H1 (cell line): ENCODE measurements at regions not wholly inside any gene's neighbourhood (a gene's known extent, or its start where the extent isn't known, plus 50 kb on each side); places are given as distances from the start of the nearest gene placed in this dataset.

Source experiments
- SIX5 ChIP-seq: IDR thresholded peaks from 2 replicates; pipeline ENCODE4 v1.6.1; 2011; ENCODE audit warnings: mild to moderate bottlenecking, low read depth, low read length
- TEAD4 ChIP-seq: IDR thresholded peaks from 2 replicates; pipeline ENCODE4 v1.6.1; 2012; ENCODE audit warnings: low read depth, low read length, inconsistent platforms, mixed read lengths
- TF ChIP-seq, protein P1 (sequence below): fragments of 300-600 bp; sonication (generic); IDR thresholded peaks from 2 replicates; pipeline ENCODE4 v1.7.1; 2012; ENCODE audit warnings: low read length, moderate library complexity, mild to moderate bottlenecking, inconsistent platforms; ENCODE audit not compliant: insufficient replicate concordance

DNA sequence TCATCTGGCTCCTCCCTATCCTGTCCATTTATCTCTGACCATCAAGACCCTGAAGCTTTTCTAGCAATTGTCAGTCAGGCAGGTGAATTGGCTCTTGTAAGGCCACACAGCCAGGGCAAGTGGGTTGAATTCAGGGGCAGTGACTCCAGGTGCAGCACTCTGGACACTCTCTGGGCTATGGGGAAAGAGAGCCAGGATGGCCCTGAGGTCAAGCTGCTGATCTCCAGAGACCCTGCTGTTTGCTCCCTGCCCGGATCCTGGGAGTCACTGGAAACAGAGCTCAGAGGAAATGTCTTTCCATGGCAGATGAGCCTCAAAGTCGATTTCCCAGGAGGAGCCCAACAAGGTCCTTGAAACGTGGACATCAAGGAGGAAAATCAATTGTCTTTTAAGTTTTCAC lies 184.4 kb downstream of the C1orf94 start (continued):
- TF ChIP-seq, protein P1, sequence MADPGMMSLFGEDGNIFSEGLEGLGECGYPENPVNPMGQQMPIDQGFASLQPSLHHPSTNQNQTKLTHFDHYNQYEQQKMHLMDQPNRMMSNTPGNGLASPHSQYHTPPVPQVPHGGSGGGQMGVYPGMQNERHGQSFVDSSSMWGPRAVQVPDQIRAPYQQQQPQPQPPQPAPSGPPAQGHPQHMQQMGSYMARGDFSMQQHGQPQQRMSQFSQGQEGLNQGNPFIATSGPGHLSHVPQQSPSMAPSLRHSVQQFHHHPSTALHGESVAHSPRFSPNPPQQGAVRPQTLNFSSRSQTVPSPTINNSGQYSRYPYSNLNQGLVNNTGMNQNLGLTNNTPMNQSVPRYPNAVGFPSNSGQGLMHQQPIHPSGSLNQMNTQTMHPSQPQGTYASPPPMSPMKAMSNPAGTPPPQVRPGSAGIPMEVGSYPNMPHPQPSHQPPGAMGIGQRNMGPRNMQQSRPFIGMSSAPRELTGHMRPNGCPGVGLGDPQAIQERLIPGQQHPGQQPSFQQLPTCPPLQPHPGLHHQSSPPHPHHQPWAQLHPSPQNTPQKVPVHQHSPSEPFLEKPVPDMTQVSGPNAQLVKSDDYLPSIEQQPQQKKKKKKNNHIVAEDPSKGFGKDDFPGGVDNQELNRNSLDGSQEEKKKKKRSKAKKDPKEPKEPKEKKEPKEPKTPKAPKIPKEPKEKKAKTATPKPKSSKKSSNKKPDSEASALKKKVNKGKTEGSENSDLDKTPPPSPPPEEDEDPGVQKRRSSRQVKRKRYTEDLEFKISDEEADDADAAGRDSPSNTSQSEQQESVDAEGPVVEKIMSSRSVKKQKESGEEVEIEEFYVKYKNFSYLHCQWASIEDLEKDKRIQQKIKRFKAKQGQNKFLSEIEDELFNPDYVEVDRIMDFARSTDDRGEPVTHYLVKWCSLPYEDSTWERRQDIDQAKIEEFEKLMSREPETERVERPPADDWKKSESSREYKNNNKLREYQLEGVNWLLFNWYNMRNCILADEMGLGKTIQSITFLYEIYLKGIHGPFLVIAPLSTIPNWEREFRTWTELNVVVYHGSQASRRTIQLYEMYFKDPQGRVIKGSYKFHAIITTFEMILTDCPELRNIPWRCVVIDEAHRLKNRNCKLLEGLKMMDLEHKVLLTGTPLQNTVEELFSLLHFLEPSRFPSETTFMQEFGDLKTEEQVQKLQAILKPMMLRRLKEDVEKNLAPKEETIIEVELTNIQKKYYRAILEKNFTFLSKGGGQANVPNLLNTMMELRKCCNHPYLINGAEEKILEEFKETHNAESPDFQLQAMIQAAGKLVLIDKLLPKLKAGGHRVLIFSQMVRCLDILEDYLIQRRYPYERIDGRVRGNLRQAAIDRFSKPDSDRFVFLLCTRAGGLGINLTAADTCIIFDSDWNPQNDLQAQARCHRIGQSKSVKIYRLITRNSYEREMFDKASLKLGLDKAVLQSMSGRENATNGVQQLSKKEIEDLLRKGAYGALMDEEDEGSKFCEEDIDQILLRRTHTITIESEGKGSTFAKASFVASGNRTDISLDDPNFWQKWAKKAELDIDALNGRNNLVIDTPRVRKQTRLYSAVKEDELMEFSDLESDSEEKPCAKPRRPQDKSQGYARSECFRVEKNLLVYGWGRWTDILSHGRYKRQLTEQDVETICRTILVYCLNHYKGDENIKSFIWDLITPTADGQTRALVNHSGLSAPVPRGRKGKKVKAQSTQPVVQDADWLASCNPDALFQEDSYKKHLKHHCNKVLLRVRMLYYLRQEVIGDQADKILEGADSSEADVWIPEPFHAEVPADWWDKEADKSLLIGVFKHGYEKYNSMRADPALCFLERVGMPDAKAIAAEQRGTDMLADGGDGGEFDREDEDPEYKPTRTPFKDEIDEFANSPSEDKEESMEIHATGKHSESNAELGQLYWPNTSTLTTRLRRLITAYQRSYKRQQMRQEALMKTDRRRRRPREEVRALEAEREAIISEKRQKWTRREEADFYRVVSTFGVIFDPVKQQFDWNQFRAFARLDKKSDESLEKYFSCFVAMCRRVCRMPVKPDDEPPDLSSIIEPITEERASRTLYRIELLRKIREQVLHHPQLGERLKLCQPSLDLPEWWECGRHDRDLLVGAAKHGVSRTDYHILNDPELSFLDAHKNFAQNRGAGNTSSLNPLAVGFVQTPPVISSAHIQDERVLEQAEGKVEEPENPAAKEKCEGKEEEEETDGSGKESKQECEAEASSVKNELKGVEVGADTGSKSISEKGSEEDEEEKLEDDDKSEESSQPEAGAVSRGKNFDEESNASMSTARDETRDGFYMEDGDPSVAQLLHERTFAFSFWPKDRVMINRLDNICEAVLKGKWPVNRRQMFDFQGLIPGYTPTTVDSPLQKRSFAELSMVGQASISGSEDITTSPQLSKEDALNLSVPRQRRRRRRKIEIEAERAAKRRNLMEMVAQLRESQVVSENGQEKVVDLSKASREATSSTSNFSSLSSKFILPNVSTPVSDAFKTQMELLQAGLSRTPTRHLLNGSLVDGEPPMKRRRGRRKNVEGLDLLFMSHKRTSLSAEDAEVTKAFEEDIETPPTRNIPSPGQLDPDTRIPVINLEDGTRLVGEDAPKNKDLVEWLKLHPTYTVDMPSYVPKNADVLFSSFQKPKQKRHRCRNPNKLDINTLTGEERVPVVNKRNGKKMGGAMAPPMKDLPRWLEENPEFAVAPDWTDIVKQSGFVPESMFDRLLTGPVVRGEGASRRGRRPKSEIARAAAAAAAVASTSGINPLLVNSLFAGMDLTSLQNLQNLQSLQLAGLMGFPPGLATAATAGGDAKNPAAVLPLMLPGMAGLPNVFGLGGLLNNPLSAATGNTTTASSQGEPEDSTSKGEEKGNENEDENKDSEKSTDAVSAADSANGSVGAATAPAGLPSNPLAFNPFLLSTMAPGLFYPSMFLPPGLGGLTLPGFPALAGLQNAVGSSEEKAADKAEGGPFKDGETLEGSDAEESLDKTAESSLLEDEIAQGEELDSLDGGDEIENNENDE, result no peak
- TF ChIP-seq SIX5 (no peak), TEAD4 (no peak)
